ENCODE measurements at regions not wholly inside any gene's neighbourhood (a gene's known extent, or its start where the extent isn't known, plus 50 kb on each side); places are given as distances from the start of the nearest gene placed in this dataset.
A peak's percentile ranks its signal among the peaks of the same experiment; 100 is the strongest.

GRCh38 chr13:23953860-23954512, 56.7 kb upstream of the C1QTNF9B start:
- no peak for DNase-seq (ENCODE audit: low spot score)
- no peak for ATAC-seq (ENCODE audit: low read depth)
- Histone ChIP-seq H3K4me1 (ENCODE audit: insufficient read depth, poor library complexity, severe bottlenecking) (peaks cover 20% of the 10 kb centered on the region), H3K9me3 (ENCODE audit: severe bottlenecking) (no peaks in the 10 kb centered on the region), H3K27me3 (ENCODE audit: insufficient read depth, poor library complexity, severe bottlenecking) (no peaks in the 10 kb centered on the region), H3K36me3 (ENCODE audit: low read depth) (no peaks in the 10 kb centered on the region), H3K4me3 (ENCODE audit: severe bottlenecking) (no peak overlapping the region), H3K27ac (ENCODE audit: poor library complexity, severe bottlenecking) (no peak overlapping the region)
- TF ChIP-seq, protein P1, sequence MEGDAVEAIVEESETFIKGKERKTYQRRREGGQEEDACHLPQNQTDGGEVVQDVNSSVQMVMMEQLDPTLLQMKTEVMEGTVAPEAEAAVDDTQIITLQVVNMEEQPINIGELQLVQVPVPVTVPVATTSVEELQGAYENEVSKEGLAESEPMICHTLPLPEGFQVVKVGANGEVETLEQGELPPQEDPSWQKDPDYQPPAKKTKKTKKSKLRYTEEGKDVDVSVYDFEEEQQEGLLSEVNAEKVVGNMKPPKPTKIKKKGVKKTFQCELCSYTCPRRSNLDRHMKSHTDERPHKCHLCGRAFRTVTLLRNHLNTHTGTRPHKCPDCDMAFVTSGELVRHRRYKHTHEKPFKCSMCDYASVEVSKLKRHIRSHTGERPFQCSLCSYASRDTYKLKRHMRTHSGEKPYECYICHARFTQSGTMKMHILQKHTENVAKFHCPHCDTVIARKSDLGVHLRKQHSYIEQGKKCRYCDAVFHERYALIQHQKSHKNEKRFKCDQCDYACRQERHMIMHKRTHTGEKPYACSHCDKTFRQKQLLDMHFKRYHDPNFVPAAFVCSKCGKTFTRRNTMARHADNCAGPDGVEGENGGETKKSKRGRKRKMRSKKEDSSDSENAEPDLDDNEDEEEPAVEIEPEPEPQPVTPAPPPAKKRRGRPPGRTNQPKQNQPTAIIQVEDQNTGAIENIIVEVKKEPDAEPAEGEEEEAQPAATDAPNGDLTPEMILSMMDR (IDR thresholded peaks at IDR 0.05; ENCODE audit: poor library complexity, severe bottlenecking): no peak

DNA sequence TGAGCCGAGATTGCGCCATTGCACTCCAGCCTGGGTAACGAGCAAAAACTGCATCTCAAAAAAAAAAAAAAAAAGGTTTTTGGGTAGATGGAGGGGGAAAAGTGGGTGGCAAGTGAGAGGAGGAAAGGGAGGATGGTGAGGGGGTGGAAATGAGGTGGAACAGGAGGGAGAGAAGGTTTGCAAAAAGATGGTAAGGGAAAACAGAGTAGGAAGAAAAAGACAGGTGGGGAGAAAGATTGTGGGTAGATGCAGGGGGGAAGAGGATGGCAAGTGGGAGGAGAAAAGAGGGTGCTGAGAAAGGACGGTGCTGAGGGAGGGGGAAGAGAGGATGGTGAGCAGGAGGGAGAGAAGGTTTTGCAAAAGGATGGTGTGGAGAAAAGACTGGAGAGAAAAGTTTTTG, 57.8 kb upstream of the C1QTNF9B start:
- no peaks in the 10 kb centered on the region for H3K27me3 ChIP-seq (ENCODE audit: insufficient read depth, poor library complexity, severe bottlenecking)
- no peaks in the 10 kb centered on the region for H3K9me3 ChIP-seq (ENCODE audit: severe bottlenecking)
- no peak for DNase-seq (ENCODE audit: low spot score)
- ATAC-seq (ENCODE audit: low read depth): no peak
- H3K4me3 ChIP-seq (ENCODE audit: severe bottlenecking): no peak overlapping the region
- TF ChIP-seq, protein P1 (IDR thresholded peaks at IDR 0.05; ENCODE audit: poor library complexity, severe bottlenecking): no peak
- no peaks in the 10 kb centered on the region for H3K36me3 ChIP-seq (ENCODE audit: low read depth)
- H3K4me1 ChIP-seq (ENCODE audit: insufficient read depth, poor library complexity, severe bottlenecking): peaks cover 22% of the 10 kb centered on the region
- H3K27ac ChIP-seq (ENCODE audit: poor library complexity, severe bottlenecking): no peak overlapping the region

GRCh38 chr13:23956106-23956505, 58.8 kb upstream of the C1QTNF9B start:
- H3K9me3 ChIP-seq (ENCODE audit: severe bottlenecking): no peaks in the 10 kb centered on the region
- no peaks in the 10 kb centered on the region for H3K27me3 ChIP-seq (ENCODE audit: insufficient read depth, poor library complexity, severe bottlenecking)
- DNase-seq (ENCODE audit: low spot score) (peak; percentile 74), ATAC-seq (ENCODE audit: low read depth) (peak; percentile 98)
- H3K36me3 ChIP-seq (ENCODE audit: low read depth): no peaks in the 10 kb centered on the region
- TF ChIP-seq, protein P1 (IDR thresholded peaks at IDR 0.05; ENCODE audit: poor library complexity, severe bottlenecking): no peak
- peak overlapping the region; percentile 77 for H3K27ac ChIP-seq (ENCODE audit: poor library complexity, severe bottlenecking)
- H3K4me3 ChIP-seq (ENCODE audit: severe bottlenecking): no peak overlapping the region
- H3K4me1 ChIP-seq (ENCODE audit: insufficient read depth, poor library complexity, severe bottlenecking): peaks cover 22% of the 10 kb centered on the region

DNA sequence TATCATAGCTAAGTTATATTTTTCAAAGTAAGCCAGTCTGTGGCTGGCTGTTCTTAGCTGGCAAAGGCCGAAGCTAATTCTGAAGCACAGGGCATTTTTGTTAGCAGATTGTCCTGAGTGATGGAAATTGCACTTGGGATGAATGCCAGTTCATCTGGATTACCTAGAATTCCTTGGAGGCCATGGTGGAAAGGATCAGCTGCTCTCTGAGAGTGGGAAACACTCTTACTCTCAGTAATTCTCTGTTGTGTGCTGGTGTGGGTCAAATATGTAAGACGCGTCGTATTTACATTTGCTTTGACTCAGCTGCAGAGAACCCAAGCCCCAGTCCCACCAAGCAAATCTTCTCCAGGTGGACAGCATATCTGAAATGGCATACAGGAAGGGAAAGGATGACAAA, 60.7 kb upstream of the C1QTNF9B start:
- Histone ChIP-seq H3K4me3 (ENCODE audit: severe bottlenecking) (no peak overlapping the region), H3K27me3 (ENCODE audit: insufficient read depth, poor library complexity, severe bottlenecking) (no peaks in the 10 kb centered on the region), H3K36me3 (ENCODE audit: low read depth) (no peaks in the 10 kb centered on the region), H3K27ac (ENCODE audit: poor library complexity, severe bottlenecking) (no peak overlapping the region), H3K9me3 (ENCODE audit: severe bottlenecking) (no peaks in the 10 kb centered on the region), H3K4me1 (ENCODE audit: insufficient read depth, poor library complexity, severe bottlenecking) (peaks cover 22% of the 10 kb centered on the region)
- no peak for DNase-seq (ENCODE audit: low spot score)
- TF ChIP-seq, protein P1 (IDR thresholded peaks at IDR 0.05; ENCODE audit: poor library complexity, severe bottlenecking): no peak
- no peak for ATAC-seq (ENCODE audit: low read depth)

- H3K9me3 ChIP-seq (ENCODE audit: severe bottlenecking): no peaks in the 10 kb centered on the region
- no peak overlapping the region for H3K4me3 ChIP-seq (ENCODE audit: severe bottlenecking)
- ATAC-seq (ENCODE audit: low read depth) (no peak), DNase-seq (ENCODE audit: low spot score) (no peak)
- H3K4me1 ChIP-seq (ENCODE audit: insufficient read depth, poor library complexity, severe bottlenecking): peaks cover 28% of the 10 kb centered on the region
- no peak overlapping the region for H3K27ac ChIP-seq (ENCODE audit: poor library complexity, severe bottlenecking)
- no peaks in the 10 kb centered on the region for H3K27me3 ChIP-seq (ENCODE audit: insufficient read depth, poor library complexity, severe bottlenecking)
- TF ChIP-seq, protein P1 (IDR thresholded peaks at IDR 0.05; ENCODE audit: poor library complexity, severe bottlenecking): no peak
- H3K36me3 ChIP-seq (ENCODE audit: low read depth): no peaks in the 10 kb centered on the region
These were observed 62.0 kb upstream of the C1QTNF9B start for GRCh38 chr13:23959231-23959862.

Measured in RWPE2 (cell line).